ENCODE measurements at regions not wholly inside any gene's neighbourhood (a gene's known extent, or its start where the extent isn't known, plus 50 kb on each side); places are given as distances from the start of the nearest gene placed in this dataset.
A peak's percentile ranks its signal among the peaks of the same experiment; 100 is the strongest.
"Not testable (repeated sequence)": the region's sequence is repeated elsewhere in the genome, so short reads cannot be mapped to it uniquely, and the experiment has no call there.

GRCh38 chr7:81433206-81433605 is 336.6 kb downstream of the HGF start:
- DNase-seq (ENCODE audit: low read depth), result no peak

- DNase-seq (ENCODE audit: low read depth), result peak; percentile 25
Observed at GRCh38 chr7:81430761-81431160, 339.1 kb downstream of the HGF start.

DNA sequence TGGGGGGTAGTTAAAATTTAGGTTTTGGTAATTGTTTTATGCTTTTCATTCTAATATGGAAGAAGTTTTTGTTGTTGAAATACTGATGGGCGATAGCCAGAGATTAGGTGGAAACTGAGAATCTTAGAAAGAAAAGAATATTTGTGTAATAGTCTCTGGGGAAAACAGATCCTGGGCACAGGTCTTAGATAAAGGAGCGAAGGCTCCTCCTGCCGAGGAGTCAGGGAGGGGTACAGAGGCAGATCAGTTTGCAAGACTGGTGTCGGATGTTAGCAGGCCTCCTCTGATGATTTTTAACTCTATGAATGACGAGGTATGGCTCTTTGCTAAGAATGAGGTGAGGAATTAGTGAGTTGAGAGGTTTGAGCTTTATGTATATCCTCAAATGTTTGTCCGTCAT is 339.7 kb downstream of the HGF start:
- DNase-seq (ENCODE audit: low read depth), result no peak

DNA sequence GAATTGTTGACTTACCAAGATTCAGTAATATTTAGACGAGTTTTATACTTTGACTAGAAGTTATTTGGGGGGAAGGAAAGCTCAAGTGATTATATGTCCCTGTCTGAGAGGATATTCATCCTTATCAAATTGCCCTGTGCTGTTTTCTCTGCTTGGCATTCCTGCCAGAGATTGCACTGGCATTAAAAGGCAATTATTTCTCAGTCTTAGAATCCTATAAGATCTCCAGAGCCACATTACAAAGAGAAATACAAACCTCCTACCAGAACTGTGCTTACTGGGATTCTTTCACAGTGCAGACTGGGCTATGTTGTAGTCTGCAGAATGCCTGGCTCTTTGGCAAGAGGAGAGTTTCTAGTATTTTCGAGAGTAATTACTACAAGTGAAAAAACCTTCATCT is 342.4 kb downstream of the HGF start:
- DNase-seq (ENCODE audit: low read depth), result no peak

DNA sequence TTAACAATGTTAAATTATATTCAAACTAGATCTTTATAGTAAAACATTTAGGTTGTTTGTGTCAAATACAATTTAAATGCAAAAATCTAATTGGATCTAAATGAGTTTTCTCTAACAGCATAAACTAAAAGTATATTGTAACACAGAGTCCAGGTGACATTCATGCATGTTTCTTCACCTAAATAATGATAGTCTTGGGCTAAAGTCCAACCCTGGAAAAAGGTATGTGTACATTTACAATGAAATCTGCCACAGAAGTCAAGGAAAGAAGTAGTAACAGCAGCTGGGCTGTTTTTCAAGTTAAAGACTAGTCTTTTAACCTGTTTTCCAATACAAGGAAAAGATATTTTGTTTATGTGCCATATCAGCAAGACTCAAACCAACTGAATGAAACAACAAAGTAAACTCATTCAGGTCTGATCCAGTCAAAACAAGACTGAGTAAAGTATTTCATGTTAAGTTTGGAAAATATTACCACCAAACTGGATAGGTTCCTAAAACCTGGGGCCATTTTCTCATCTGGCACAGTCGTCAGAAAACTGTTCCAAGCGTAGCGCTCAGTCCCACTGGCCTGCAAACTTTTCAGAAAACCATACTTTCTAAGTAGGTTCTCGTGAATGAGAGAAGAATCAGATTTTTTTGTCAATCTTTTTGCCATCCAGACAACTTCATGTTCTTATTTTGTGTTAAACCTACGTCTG is 349.2 kb downstream of the HGF start:
- no peak for DNase-seq (ENCODE audit: low read depth)

DNA sequence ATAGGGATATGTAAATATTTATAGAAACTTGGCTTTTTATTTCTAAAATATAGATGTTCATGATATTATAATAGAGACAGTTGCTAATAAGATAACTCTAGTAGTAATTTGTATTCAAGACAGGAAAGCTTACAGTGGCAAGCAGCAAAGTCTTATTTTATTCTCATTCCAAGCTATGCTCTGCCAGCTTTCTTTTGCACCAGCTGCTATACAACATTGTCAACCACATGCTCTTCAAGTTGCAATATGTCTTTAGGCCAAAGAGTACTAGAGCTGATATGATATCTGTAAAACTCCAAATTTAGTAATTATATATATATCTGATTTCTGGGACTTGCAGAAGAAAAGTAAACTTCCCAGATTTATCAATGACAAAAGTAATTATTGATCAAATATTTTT is 350.1 kb downstream of the HGF start:
- DNase-seq (ENCODE audit: low read depth), result no peak

DNA sequence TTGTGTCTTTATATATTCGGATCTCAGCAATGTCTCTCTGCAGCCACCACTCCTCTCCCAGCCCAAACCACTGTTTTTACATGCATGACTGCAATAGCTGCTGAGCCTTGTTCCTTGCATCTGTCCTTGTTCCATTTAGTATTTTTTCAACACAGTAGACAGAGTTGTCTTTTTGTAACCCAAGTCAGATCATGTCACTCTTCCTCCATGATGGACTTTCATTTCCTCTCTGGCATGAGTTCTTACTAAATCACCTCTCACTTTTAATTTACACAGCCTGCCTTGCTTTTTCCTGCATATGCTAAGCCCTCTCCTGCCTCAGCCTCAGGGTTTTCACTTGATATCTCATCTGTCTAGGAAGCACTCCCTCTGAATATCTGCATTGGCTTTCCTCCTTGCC is 353.2 kb downstream of the HGF start:
- DNase-seq (ENCODE audit: low read depth), result no peak

DNA sequence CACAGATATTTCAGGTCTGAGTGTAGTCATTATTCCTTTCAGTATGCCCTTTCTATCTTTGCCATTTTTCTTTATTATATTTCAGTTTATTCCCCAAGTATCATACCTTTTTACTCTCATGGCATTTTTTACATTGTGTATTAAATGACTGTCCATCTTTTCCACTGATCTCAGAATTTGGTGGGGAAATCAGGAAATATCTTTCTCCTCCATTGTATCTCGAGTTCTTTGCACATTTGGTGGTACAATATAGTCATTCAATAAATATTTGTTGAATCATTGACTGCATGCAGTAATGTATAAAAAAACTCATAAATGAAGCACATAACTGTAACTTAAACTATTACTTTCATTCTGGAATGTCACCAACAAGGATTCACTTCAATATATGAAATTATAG is 354.7 kb downstream of the HGF start:
- DNase-seq (ENCODE audit: low read depth), result no peak

GRCh38 chr7:81414411-81414810 is 355.4 kb downstream of the HGF start:
- DNase-seq (ENCODE audit: low read depth), result no peak

DNA sequence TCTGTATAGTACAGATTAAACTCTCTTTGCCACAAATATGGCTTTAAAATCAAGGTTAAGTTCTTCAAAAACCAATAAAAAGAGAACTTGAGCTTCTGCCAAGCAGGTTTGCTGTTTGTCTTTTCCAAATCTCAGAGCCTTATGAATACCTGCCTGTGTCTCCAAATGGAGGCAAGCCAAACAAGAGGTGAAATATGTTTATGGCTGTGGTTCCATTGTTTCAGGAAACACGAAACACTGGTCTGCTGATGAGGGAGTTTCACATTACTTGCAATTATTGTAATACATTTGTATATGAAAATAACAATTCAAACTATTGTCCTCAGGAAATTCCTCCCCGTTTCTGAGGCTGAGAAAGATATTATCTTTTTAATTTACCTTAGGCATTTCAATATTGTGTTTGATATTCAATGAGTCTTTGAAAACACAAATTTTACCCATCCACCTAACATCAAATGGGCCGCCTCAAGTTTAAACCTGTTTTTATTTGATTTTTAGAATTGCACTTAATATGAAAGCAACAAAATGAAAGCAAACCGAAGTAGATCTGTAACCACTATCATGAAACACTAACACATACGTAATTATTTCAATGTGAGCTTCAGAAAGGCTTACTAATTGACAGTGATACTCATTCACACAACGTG is 359.3 kb downstream of the HGF start:
- no peak for DNase-seq (ENCODE audit: low read depth)

DNA sequence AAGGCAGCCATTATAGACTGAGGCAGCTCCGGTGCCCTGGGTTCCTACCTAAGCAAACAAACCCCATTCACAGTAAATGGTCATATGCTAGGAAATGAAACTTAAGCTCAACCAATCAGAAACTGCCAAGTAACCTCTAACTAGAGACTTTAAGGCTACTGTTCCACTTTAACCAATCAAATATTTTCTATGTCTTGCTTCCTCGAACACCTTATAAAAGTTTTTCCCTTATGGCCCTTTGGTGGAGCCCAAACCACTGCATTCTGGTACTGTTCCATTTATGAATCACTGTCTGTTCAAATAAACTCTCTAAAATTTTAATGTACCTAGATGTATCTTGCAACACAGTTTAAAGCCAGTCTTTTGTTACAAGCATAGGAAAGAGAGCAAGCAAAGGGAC is 361.1 kb downstream of the HGF start:
- DNase-seq (ENCODE audit: low read depth), result no peak

DNA sequence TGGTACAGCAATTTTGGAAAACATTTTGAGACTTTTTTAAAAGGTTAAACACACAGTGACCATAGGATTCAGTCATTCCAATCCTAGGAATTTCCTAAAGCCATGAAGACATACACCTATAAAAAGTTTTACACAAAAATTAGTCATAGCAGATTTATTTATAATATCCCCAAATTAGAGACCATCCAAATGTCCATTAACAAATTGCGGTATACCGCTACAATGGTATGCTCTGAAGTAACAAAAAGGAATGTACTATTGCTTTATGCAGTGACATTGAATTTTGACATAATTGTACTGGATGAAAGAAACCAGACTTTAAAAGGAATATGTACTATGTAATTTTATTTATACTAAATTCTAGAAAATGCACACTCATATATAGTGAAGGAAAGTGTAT is 362.8 kb downstream of the HGF start:
- DNase-seq (ENCODE audit: low read depth), result no peak

DNA sequence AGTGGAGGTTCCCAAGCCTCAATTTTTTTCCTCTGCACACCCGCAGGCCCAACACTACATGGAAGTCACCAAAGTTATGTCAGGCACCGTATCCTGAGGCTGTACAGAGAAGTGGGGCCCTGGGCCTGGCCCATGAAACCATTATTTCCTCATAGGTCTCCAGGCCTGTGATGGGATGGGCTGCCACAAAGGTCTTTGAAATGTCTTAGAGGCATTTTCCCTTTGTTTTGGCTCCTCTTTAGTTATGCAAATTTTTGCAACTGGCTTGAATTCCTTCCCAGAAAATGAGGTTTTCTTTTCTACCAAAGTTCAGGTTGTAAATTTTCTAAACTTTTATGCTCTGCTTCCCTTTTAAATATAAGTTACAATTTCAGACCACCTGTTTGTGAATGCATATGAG is 365.2 kb downstream of the HGF start:
- DNase-seq (ENCODE audit: low read depth), result no peak

DNA sequence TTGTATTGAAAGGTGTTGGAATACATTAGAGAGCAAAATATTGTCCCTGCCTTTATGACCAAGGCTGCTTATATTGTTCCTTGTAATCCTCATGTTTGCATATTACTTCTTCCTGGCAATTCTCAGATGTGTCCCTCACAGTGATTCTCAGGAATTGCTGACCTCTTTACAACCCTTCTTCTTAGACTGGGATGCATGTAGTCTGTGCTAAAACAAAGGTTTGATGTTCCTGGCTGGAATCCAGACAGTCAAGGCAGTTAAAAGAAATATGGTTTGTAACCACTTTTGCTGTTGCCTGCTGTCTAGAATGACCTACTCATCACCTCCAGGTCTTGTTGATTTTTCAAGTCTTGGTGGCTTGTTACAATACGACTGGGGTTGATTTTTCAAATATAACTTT is 367.6 kb downstream of the HGF start:
- DNase-seq (ENCODE audit: low read depth), result no peak

DNA sequence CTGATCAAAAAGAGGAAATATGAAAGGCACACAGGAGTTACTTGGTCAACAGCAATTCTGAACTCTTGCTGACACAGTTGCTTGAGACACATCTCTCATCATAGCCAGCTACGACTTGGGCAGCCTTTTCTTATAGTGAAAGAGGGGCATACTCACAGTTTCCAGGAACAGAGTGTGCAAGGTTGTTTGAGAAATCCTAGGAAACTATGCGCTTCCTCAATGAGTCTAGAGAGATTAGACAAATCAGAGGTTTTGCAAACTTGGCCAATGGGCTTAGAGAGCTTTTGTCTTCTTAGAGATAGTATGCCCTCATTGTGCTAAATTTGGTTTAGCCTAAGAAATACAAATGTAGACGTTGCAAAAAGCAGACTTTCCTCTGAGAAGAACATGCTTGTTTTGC is 370.4 kb downstream of the HGF start:
- DNase-seq (ENCODE audit: low read depth), result no peak

DNA sequence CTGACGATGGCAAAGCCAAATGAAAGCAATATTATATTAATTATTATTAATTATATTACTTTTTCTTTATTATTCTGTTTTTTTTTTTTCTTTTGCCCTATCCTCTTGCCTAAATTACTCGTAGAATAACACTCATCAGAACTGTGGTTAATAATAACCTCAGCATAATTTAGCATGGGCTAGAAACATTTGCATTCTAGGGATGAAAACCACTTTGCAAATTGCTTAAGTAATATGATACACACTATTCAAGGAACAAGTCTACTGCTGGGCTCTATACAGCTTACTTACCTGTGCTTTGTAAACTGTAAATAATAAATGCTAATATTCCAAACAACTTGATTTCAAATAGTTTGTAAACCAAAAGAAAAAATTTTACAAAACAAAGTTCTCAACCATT is 375.8 kb downstream of the HGF start:
- no peak for DNase-seq (ENCODE audit: low read depth)

DNA sequence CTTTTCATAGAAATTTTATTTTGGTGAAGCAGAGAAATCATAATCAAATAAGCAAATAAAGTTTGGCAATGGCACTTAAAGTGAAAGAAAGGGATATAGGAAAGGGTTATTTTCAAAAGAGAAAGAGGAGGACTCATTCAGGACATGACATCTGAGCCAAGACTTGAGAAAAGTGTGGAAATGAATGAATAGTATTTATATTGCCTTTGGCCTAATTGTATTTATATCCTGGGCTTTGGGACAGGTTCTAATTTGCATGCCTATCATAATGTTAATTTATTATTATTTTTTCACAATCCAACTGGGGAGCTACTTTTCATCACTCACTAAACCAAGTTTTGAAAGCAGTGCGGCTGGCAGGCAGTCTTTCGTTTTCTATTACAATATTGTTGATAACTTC is 376.8 kb downstream of the HGF start:
- no peak for DNase-seq (ENCODE audit: low read depth)

GRCh38 chr7:81385370-81385769 is 384.5 kb downstream of the HGF start:
- no peak for DNase-seq (ENCODE audit: low read depth)

DNA sequence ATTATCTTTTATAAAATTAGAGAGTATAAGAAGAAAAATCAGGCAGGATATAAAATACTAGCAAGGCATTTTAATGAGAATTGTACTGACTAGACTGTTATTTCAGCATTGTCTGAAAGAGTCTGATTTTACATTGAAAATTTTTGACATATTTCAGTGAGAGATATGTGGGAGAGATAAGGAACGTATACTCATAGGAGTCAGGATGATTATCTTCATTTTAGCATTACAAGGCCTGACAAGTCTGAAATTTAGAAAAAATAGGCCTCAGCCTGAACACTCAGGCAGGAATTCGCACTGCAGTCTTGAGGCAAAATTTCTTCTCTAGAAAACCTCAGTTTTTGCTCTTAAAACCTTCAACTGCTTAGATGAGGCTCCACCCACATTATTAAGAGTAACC is 386.0 kb downstream of the HGF start:
- DNase-seq (ENCODE audit: low read depth), result no peak

- DNase-seq (ENCODE audit: low read depth), result not testable (repeated sequence)
Observed at GRCh38 chr7:81374641-81375040, 395.2 kb downstream of the HGF start.

GRCh38 chr7:81370822-81371221 is 399.0 kb downstream of the HGF start:
- no peak for DNase-seq (ENCODE audit: low read depth)

DNA sequence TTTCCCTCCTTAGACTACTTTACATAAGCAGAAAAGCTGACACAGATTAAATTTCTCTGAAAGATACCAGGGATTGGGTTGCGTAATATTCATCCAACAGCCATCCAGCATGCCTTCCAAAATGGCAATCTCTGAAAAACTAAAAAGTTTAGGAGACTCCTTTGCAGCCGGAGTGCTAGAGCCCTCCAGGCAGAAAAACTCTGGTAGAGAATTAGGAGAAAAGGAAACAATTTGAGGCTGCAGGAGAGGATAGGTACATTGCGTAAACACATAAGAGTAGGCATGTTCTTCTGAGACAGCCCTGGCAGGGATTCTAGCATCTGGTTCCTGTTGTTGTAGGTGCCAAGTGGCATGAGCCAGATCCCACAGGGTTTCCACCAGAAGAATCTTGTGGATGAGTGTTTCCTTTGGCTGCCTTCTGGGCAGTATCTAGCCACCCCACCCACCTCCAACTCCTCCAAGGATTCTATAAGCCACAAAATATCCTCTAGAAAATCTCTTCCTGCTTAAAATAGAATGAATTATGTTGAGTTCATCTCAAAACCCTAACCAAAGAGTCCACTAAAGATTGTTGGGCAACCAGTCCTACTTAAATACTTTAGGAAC is 402.4 kb downstream of the HGF start:
- no peak for DNase-seq (ENCODE audit: low read depth)

GRCh38 chr7:81366546-81366945 is 403.3 kb downstream of the HGF start:
- no peak for DNase-seq (ENCODE audit: low read depth)

Data from forelimb muscle (tissue), 1 donor.